Calu3 (cell line): ENCODE measurements at regions not wholly inside any gene's neighbourhood (a gene's known extent, or its start where the extent isn't known, plus 50 kb on each side); places are given as distances from the start of the nearest gene placed in this dataset.

Experiments used
- BruUV-seq: library from RNA; stranded (reverse); fragments of 400-500 nt; replicated peaks from 2 replicates; lab custom pipeline; 2021; lab: Mats Ljungman, UMichigan
- CTCF ChIA-PET: fragments of 300-600 bp; sonication (Branson Sonifier 250); formaldehyde crosslinking; loops from one replicate; lab custom pipeline; 2022; ENCODE audit warnings: antibody characterized with exemption; lab: Charles Lee
- DNase-seq: peaks from one replicate; pipeline ENCODE4 v3.0.0; 2022
- H3K27ac Mint-ChIP-seq: one replicate; pipeline ENCODE4 v1.8.0; 2022; ENCODE audit warnings: mixed read lengths; ENCODE audit not compliant: unreplicated experiment
- H3K27me3 Mint-ChIP-seq: one replicate; pipeline ENCODE4 v1.8.0; 2022; ENCODE audit warnings: mixed read lengths; ENCODE audit not compliant: unreplicated experiment
- H3K36me3 Mint-ChIP-seq: one replicate; pipeline ENCODE4 v1.8.0; 2022; ENCODE audit warnings: mild to moderate bottlenecking, moderate library complexity, mixed read lengths; ENCODE audit not compliant: insufficient read depth, unreplicated experiment
- H3K4me1 Mint-ChIP-seq: one replicate; pipeline ENCODE4 v1.8.0; 2022; ENCODE audit warnings: mild to moderate bottlenecking, low read depth, mixed read lengths; ENCODE audit not compliant: unreplicated experiment
- H3K4me3 Mint-ChIP-seq: one replicate; pipeline ENCODE4 v1.8.0; 2022; ENCODE audit warnings: mild to moderate bottlenecking, low read depth, moderate library complexity, mixed read lengths; ENCODE audit not compliant: unreplicated experiment
- H3K9me3 Mint-ChIP-seq: one replicate; pipeline ENCODE4 v1.8.0; 2022; ENCODE audit warnings: low read depth, mixed read lengths; ENCODE audit not compliant: unreplicated experiment
- CTCF ChIP-seq: fragments of 200-600 bp; IDR thresholded peaks from one replicate; pipeline ENCODE4 v1.8.0; 2022; ENCODE audit warnings: antibody characterized with exemption; ENCODE audit not compliant: unreplicated experiment
- intact Hi-C: fragments of 100-400 bp; cut with micrococcal nuclease; formaldehyde crosslinking; loops from one replicate; pipeline ENCODE4 v1.10.0; 2022; ENCODE audit not compliant: unreplicated experiment

- Mint-ChIP-seq H3K9me3 (no peaks in the 10 kb centered on the region), H3K36me3 (no peaks in the 10 kb centered on the region)
These were observed 1170.5 kb upstream of the AGA start for GRCh38 chr4:178612733-178613132.

GRCh38 chr4:178632415-178632814 is 1190.2 kb upstream of the AGA start:
- no peak for TF ChIP-seq CTCF
- Mint-ChIP-seq H3K27me3 (no peaks in the 10 kb centered on the region), H3K4me3 (no peak overlapping the region), H3K9me3 (no peaks in the 10 kb centered on the region), H3K27ac (no peak overlapping the region), H3K4me1 (no peaks in the 10 kb centered on the region), H3K36me3 (no peaks in the 10 kb centered on the region)
- BruUV-seq, result no TSS peak
- no peak for DNase-seq
- CTCF ChIA-PET, result no interaction called here
- intact Hi-C loops, result no loop called here

More at GRCh38 chr4:178612733-178613132, 1170.5 kb upstream of the AGA start:
- Mint-ChIP-seq H3K4me1 (no peaks in the 10 kb centered on the region), H3K4me3 (no peak overlapping the region), H3K27ac (no peak overlapping the region), H3K27me3 (no peaks in the 10 kb centered on the region)
- no peak for DNase-seq
- no TSS peak for BruUV-seq
- no peak for TF ChIP-seq CTCF
- CTCF ChIA-PET, result no interaction called here
- intact Hi-C loops, result no loop called here

GRCh38 chr4:178633263-178633662 is 1191.0 kb upstream of the AGA start:
- CTCF ChIA-PET, result no interaction called here
- BruUV-seq, result no TSS peak
- intact Hi-C loops, result no loop called here
- Mint-ChIP-seq H3K27me3 (no peaks in the 10 kb centered on the region), H3K36me3 (no peaks in the 10 kb centered on the region), H3K4me1 (no peaks in the 10 kb centered on the region), H3K27ac (no peak overlapping the region), H3K9me3 (no peaks in the 10 kb centered on the region), H3K4me3 (no peak overlapping the region)
- no peak for DNase-seq
- TF ChIP-seq CTCF, result no peak

GRCh38 chr4:178664621-178665020 is 1222.4 kb upstream of the AGA start:
- no peaks in the 10 kb centered on the region for H3K9me3 Mint-ChIP-seq
- H3K27ac Mint-ChIP-seq, result no peak overlapping the region
- TF ChIP-seq CTCF, result no peak
- H3K27me3 Mint-ChIP-seq, result no peaks in the 10 kb centered on the region
- CTCF ChIA-PET, result no interaction called here
- intact Hi-C loops, result no loop called here
- no peaks in the 10 kb centered on the region for H3K36me3 Mint-ChIP-seq
- no peaks in the 10 kb centered on the region for H3K4me1 Mint-ChIP-seq
- no TSS peak for BruUV-seq
- H3K4me3 Mint-ChIP-seq, result no peak overlapping the region
- DNase-seq, result no peak
